ENCODE measurements at regions not wholly inside any gene's neighbourhood (a gene's known extent, or its start where the extent isn't known, plus 50 kb on each side); places are given as distances from the start of the nearest gene placed in this dataset.

DNA sequence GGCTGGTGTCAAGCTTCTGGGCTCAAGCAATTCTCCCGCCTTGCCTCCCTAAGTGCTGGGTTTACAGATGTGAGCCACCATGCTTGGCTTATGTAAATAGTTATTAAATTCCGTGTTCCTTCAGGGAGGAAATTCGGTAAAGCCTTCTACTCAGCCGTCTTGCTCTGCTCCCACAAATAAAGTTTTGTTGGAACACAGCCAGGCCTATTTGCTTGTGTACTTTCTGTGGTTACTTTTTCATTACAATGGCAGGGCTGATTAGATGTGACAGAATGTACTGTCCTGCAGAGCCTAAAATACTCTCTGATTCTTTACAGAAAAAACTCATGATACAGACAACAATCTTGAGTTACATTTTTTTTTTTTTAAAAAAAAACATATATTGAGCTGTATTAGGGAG is 68.8 kb upstream of the TACR1 start:
- TF ChIP-seq, protein P1, sequence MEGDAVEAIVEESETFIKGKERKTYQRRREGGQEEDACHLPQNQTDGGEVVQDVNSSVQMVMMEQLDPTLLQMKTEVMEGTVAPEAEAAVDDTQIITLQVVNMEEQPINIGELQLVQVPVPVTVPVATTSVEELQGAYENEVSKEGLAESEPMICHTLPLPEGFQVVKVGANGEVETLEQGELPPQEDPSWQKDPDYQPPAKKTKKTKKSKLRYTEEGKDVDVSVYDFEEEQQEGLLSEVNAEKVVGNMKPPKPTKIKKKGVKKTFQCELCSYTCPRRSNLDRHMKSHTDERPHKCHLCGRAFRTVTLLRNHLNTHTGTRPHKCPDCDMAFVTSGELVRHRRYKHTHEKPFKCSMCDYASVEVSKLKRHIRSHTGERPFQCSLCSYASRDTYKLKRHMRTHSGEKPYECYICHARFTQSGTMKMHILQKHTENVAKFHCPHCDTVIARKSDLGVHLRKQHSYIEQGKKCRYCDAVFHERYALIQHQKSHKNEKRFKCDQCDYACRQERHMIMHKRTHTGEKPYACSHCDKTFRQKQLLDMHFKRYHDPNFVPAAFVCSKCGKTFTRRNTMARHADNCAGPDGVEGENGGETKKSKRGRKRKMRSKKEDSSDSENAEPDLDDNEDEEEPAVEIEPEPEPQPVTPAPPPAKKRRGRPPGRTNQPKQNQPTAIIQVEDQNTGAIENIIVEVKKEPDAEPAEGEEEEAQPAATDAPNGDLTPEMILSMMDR (IDR thresholded peaks at IDR 0.05; ENCODE audit: low read length) = no peak
- no peak for TF ChIP-seq EZH2 (optimal IDR thresholded peaks at IDR 0.05; ENCODE audit: low read depth, low read length)
